MM.1S (cell line): ENCODE measurements at regions not wholly inside any gene's neighbourhood (a gene's known extent, or its start where the extent isn't known, plus 50 kb on each side); places are given as distances from the start of the nearest gene placed in this dataset.

Source experiments
- DNase-seq: peaks from one replicate; pipeline ENCODE4 v3.0.0-alpha.2; 2015
- H2AFZ ChIP-seq: fragments of 300-600 bp; sonication (generic); 2 replicates; pipeline ENCODE4 v1.6.0; 2016; ENCODE audit warnings: antibody characterized with exemption, low read length
- H3F3A ChIP-seq: fragments of 300-600 bp; sonication (generic); 2 replicates; pipeline ENCODE4 v1.6.1; 2016; ENCODE audit warnings: mild to moderate bottlenecking, antibody characterized with exemption, low read length, moderate library complexity, mixed read lengths; ENCODE audit not compliant: insufficient read depth
- H3K27ac ChIP-seq: fragments of 300-600 bp; sonication (generic); 2 replicates; pipeline ENCODE4 v1.5.1; 2016; ENCODE audit warnings: mild to moderate bottlenecking, low read length
- H3K27me3 ChIP-seq: fragments of 300-600 bp; sonication (generic); replicated peaks from 2 replicates; pipeline ENCODE4 v1.6.0; 2016; ENCODE audit warnings: low read length; ENCODE audit not compliant: insufficient read depth
- H3K36me3 ChIP-seq: fragments of 300-600 bp; sonication (generic); replicated peaks from 2 replicates; pipeline ENCODE4 v1.6.1; 2016; ENCODE audit warnings: mild to moderate bottlenecking, low read length, mixed read lengths; ENCODE audit not compliant: insufficient read depth
- H3K4me1 ChIP-seq: fragments of 300-600 bp; sonication (generic); 2 replicates; pipeline ENCODE4 v1.6.1; 2016; ENCODE audit warnings: low read length, mixed read lengths
- H3K4me2 ChIP-seq: fragments of 300-600 bp; sonication (generic); 2 replicates; pipeline ENCODE4 v1.6.0; 2016; ENCODE audit warnings: low read depth, low read length
- H3K4me3 ChIP-seq: fragments of 300-600 bp; sonication (generic); 2 replicates; pipeline ENCODE4 v1.5.1; 2016; ENCODE audit warnings: low read length, mixed read lengths
- H3K79me2 ChIP-seq: fragments of 300-600 bp; sonication (generic); 2 replicates; pipeline ENCODE4 v1.6.1; 2016; ENCODE audit warnings: mixed run types, low read length, mixed read lengths
- H3K9ac ChIP-seq: fragments of 300-600 bp; sonication (generic); 2 replicates; pipeline ENCODE4 v1.6.1; 2016; ENCODE audit warnings: low read length, mixed read lengths
- H3K9me2 ChIP-seq: fragments of 300-600 bp; sonication (generic); replicated peaks from 2 replicates; pipeline ENCODE4 v1.6.1; 2016; ENCODE audit warnings: mild to moderate bottlenecking, low read length, mixed read lengths; ENCODE audit not compliant: insufficient read depth
- H3K9me3 ChIP-seq: fragments of 300-600 bp; sonication (generic); replicated peaks from 2 replicates; pipeline ENCODE4 v1.6.1; 2016; ENCODE audit warnings: mild to moderate bottlenecking, low read length, mixed read lengths; ENCODE audit not compliant: insufficient read depth
- H4K20me1 ChIP-seq: fragments of 300-600 bp; sonication (generic); 2 replicates; pipeline ENCODE4 v1.6.1; 2016; ENCODE audit warnings: mild to moderate bottlenecking, low read length, moderate library complexity, mixed read lengths; ENCODE audit not compliant: insufficient read depth
- EZH2 ChIP-seq: fragments of 300-600 bp; sonication (generic); optimal IDR thresholded peaks from 2 replicates; pipeline ENCODE3; 2017; ENCODE audit warnings: low read depth, mild to moderate bottlenecking, antibody characterized with exemption, low read length, mixed read lengths
- EZH2phosphoT487 ChIP-seq: fragments of 300-600 bp; sonication (generic); IDR thresholded peaks from 2 replicates; pipeline ENCODE4 v1.6.1; 2018; ENCODE audit warnings: antibody characterized with exemption, low read length
- TF ChIP-seq, protein P1 (sequence below): fragments of 300-600 bp; sonication (generic); IDR thresholded peaks from 2 replicates; pipeline ENCODE4 v1.5.1; 2016; ENCODE audit warnings: antibody characterized with exemption, low read length, mixed read lengths

DNA sequence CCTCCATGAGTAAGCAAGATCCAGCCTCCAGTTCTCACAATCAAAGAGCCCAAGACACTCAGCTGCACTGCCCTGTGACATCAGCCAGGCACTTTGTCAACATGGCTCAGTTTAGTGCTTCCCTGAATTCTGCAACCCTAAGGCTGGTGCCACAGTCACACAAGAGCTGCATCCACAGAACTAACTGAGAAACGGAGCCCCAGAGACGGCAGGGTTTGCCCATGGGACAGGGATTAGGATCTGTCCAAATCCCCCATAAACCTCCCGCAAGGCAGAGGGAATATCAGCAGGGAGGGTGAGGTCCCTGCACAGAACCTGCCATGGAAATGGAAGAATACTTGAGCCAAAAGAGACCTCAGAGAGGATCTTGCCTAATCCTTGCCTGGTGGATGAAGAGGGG, 70.4 kb upstream of the UQCRFS1 start:
- DNase-seq, result no peak
- no peaks in the 10 kb centered on the region; the same call in 1 of the 2 replicates for H3K27me3 ChIP-seq
- no peak overlapping the region for H2AFZ ChIP-seq
- H3K4me3 ChIP-seq, result no peak overlapping the region
- H3K9ac ChIP-seq, result no peak overlapping the region
- H3K9me2 ChIP-seq, result no peaks in the 10 kb centered on the region
- no peaks in the 10 kb centered on the region for H3K36me3 ChIP-seq
- H3K9me3 ChIP-seq, result no peaks in the 10 kb centered on the region
- H4K20me1 ChIP-seq, result no peaks in the 10 kb centered on the region
- no peak for TF ChIP-seq EZH2phosphoT487
- no peak for TF ChIP-seq EZH2
- TF ChIP-seq, protein P1, sequence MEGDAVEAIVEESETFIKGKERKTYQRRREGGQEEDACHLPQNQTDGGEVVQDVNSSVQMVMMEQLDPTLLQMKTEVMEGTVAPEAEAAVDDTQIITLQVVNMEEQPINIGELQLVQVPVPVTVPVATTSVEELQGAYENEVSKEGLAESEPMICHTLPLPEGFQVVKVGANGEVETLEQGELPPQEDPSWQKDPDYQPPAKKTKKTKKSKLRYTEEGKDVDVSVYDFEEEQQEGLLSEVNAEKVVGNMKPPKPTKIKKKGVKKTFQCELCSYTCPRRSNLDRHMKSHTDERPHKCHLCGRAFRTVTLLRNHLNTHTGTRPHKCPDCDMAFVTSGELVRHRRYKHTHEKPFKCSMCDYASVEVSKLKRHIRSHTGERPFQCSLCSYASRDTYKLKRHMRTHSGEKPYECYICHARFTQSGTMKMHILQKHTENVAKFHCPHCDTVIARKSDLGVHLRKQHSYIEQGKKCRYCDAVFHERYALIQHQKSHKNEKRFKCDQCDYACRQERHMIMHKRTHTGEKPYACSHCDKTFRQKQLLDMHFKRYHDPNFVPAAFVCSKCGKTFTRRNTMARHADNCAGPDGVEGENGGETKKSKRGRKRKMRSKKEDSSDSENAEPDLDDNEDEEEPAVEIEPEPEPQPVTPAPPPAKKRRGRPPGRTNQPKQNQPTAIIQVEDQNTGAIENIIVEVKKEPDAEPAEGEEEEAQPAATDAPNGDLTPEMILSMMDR, result no peak
- no peaks in the 10 kb centered on the region for H3K79me2 ChIP-seq
- H3K4me1 ChIP-seq, result no peaks in the 10 kb centered on the region
- H3K4me2 ChIP-seq, result no peak overlapping the region
- H3K27ac ChIP-seq, result no peak overlapping the region
- no peaks in the 10 kb centered on the region for H3F3A ChIP-seq

DNA sequence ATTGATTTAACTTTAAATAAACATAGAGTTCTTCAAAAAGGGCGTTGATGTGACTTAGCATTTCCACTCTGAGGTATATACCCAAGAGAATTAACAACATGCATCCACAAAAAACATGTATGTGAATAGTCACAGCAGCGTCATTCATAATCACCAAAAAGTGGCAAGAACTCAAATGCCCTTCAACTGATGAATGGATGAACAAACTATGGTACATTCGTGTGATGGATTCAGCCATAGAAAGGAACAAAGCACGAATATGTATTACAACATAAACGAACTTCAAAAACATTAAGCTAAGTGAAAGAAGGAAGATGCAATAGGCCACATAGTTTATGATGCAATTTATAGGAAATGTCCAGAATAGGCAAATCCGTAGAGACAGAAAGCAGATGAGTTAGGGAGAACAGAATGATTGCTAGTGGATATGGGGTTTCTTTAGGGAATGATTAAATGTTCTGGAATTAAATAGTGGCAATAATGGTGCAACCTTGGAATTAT, 72.3 kb upstream of the UQCRFS1 start:
- TF ChIP-seq EZH2 (no peak), EZH2phosphoT487 (no peak)
- TF ChIP-seq, protein P1, result no peak
- Histone ChIP-seq H2AFZ (no peak overlapping the region), H3K79me2 (no peaks in the 10 kb centered on the region), H3K9me3 (no peaks in the 10 kb centered on the region), H3K4me3 (no peak overlapping the region), H3K9me2 (no peaks in the 10 kb centered on the region), H3K36me3 (no peaks in the 10 kb centered on the region), H3K4me1 (no peaks in the 10 kb centered on the region), H3K9ac (no peak overlapping the region), H3K27me3 (no peaks in the 10 kb centered on the region), H3F3A (no peaks in the 10 kb centered on the region), H4K20me1 (no peaks in the 10 kb centered on the region), H3K27ac (no peak overlapping the region), H3K4me2 (no peak overlapping the region)
- no peak for DNase-seq

DNA sequence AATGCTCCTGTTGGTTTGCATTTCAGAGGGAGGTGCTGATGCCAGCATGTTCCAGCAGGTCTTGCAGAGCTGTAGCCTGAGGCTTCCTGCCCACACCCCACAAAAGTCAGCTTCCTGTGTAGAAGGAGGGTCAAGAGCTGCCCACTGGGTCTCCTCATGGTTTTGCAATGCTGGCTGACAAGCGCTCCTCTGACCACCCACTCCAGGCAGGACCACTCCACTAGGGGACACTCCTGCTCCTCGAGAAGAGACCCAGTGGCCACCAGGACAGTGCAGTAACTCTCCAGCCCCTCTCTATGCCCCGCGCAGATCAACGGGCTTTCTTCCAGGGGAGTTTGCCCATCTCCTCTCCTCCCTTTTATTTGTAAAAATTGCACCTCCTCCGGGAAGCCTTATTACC, 72.9 kb upstream of the UQCRFS1 start:
- H3K36me3 ChIP-seq, result no peaks in the 10 kb centered on the region
- H3K79me2 ChIP-seq, result no peaks in the 10 kb centered on the region
- H3K27me3 ChIP-seq, result 0 out of 2 replicates have a peak, but pooled peaks cover 4% of the 10 kb centered on the region
- H3F3A ChIP-seq, result no peaks in the 10 kb centered on the region
- no peaks in the 10 kb centered on the region for H3K9me2 ChIP-seq
- H2AFZ ChIP-seq, result no peak overlapping the region
- no peak overlapping the region for H3K27ac ChIP-seq
- TF ChIP-seq EZH2 (no peak), EZH2phosphoT487 (no peak)
- TF ChIP-seq, protein P1, result no peak
- H3K9ac ChIP-seq, result no peak overlapping the region
- H4K20me1 ChIP-seq, result no peaks in the 10 kb centered on the region
- H3K4me1 ChIP-seq, result no peaks in the 10 kb centered on the region
- no peak overlapping the region for H3K4me2 ChIP-seq
- DNase-seq, result no peak
- H3K4me3 ChIP-seq, result no peak overlapping the region
- H3K9me3 ChIP-seq, result no peaks in the 10 kb centered on the region
